ENCODE measurements at regions not wholly inside any gene's neighbourhood (a gene's known extent, or its start where the extent isn't known, plus 50 kb on each side); places are given as distances from the start of the nearest gene placed in this dataset.

- TF ChIP-seq, protein P1, sequence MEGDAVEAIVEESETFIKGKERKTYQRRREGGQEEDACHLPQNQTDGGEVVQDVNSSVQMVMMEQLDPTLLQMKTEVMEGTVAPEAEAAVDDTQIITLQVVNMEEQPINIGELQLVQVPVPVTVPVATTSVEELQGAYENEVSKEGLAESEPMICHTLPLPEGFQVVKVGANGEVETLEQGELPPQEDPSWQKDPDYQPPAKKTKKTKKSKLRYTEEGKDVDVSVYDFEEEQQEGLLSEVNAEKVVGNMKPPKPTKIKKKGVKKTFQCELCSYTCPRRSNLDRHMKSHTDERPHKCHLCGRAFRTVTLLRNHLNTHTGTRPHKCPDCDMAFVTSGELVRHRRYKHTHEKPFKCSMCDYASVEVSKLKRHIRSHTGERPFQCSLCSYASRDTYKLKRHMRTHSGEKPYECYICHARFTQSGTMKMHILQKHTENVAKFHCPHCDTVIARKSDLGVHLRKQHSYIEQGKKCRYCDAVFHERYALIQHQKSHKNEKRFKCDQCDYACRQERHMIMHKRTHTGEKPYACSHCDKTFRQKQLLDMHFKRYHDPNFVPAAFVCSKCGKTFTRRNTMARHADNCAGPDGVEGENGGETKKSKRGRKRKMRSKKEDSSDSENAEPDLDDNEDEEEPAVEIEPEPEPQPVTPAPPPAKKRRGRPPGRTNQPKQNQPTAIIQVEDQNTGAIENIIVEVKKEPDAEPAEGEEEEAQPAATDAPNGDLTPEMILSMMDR (conservative IDR thresholded peaks at IDR 0.05 in 1 of 2, IDR thresholded peaks at IDR 0.05 in 1 of 2; ENCODE audit: extremely low read depth in 1 of 2, insufficient read depth in 1 of 2, low read depth in 1 of 2, low read length in 2 of 2): no peak
- TF ChIP-seq EZH2 (IDR thresholded peaks at IDR 0.05; ENCODE audit: borderline replicate concordance, low read length): no peak
Observed at GRCh38 chr16:61237884-61238485, 798.3 kb downstream of the CDH8 start.
